K562 (cell line): ENCODE measurements at regions not wholly inside any gene's neighbourhood (a gene's known extent, or its start where the extent isn't known, plus 50 kb on each side); places are given as distances from the start of the nearest gene placed in this dataset.

Experiments
- ATAC-seq: fragments of 200-7000 bp; cut with Tn5 transposase; 3 replicates; pipeline ENCODE4 v1.9.1; 2020; ENCODE audit warnings: moderate library complexity
- BruUV-seq: library from RNA; stranded (reverse); fragments of 400-500 nt; replicated peaks from 2 replicates; lab custom pipeline; 2021; lab: Mats Ljungman, UMichigan
- CTCF ChIA-PET: fragments of 300-600 bp; formaldehyde crosslinking; extraction: SDS; loops from one replicate; lab custom pipeline; 2021; ENCODE audit warnings: low intra/inter-chr PET ratio; lab: Yijun Ruan, JAX
- POLR2A ChIA-PET: fragments of 300-600, 350-650 bp; sonication (Branson Sonifier 250); formaldehyde crosslinking; extraction: SDS; loops from one replicate; lab custom pipeline; 2021; ENCODE audit warnings: antibody characterized with exemption, inconsistent platforms; lab: Yijun Ruan, JAX
- DNase-seq, 4 experiments: peaks; one replicate each; pipeline versions ENCODE4 v3.0.0 to v3.0.0-alpha.2; 2011 to 2018; ENCODE audit warnings: low spot score in 3 of 4, mixed read lengths in 3 of 4; ENCODE audit errors: extremely low read depth in 1 of 4
- FAIRE-seq: peaks from 2 replicates; lab custom pipeline; 2011; peaks lifted over from hg19 to GRCh38; lab: Jason Lieb, UNC
- H2AFZ ChIP-seq: 2 replicates; pipeline ENCODE4 v1.6.0; 2011; ENCODE audit warnings: low read depth, low read length, control low read depth, inconsistent platforms
- H3K27ac ChIP-seq: fragments of 200-600 bp; 3 replicates; pipeline ENCODE4 v1.8.0; 2011; ENCODE audit warnings: low read depth, mild to moderate bottlenecking, control low read depth, inconsistent platforms, low read length, moderate library complexity, mixed read lengths; ENCODE audit errors: extremely low read depth
- H3K27me3 ChIP-seq, 2 experiments: fragments of 300-600 bp in 1 of 2; 2 replicates in 1 of 2; 3 replicates in 1 of 2; pipeline versions ENCODE4 v1.6.0 to v1.8.0; 2011; ENCODE audit warnings: inconsistent platforms in 2 of 2, low read length in 2 of 2, mild to moderate bottlenecking in 1 of 2, mixed read lengths in 1 of 2, moderate library complexity in 1 of 2; ENCODE audit not compliant: control insufficient read depth in 2 of 2, insufficient read depth in 2 of 2
- H3K36me3 ChIP-seq: fragments of 300-600 bp; 3 replicates; pipeline ENCODE4 v1.8.0; 2011; ENCODE audit warnings: mild to moderate bottlenecking, low read length, inconsistent platforms; ENCODE audit not compliant: control insufficient read depth, insufficient read depth
- H3K4me1 ChIP-seq, 2 experiments: fragments of 200-600 bp in 1 of 2; replicated peaks in 1 of 2; 2 replicates in 1 of 2; 3 replicates in 1 of 2; pipeline versions ENCODE4 v1.5.1 to v1.8.0; 2011; ENCODE audit warnings: inconsistent platforms in 2 of 2, low read length in 2 of 2, mild to moderate bottlenecking in 1 of 2, mixed read lengths in 1 of 2, moderate library complexity in 1 of 2; ENCODE audit not compliant: control insufficient read depth in 2 of 2, insufficient read depth in 2 of 2
- H3K4me2 ChIP-seq: 2 replicates; pipeline ENCODE4 v1.6.1; 2011; ENCODE audit warnings: low read length, control low read depth, inconsistent platforms, mixed read lengths; ENCODE audit not compliant: insufficient read depth
- H3K4me3 ChIP-seq: fragments of 200-600 bp; sonication (generic), shearing (Covaris generic); 2 replicates; pipeline ENCODE4 v1.5.1; 2016; ENCODE audit warnings: control low read depth, inconsistent platforms
- H3K79me2 ChIP-seq: fragments of 200-600 bp; 3 replicates; pipeline ENCODE4 v1.8.0; 2011; ENCODE audit warnings: low read length, inconsistent platforms; ENCODE audit not compliant: control insufficient read depth, insufficient read depth
- H3K9ac ChIP-seq, 2 experiments: 2 replicates each; pipeline versions ENCODE4 v1.6.0 to v1.6.1; 2011; ENCODE audit warnings: low read depth in 2 of 2, low read length in 2 of 2, control low read depth in 1 of 2, inconsistent platforms in 1 of 2, mild to moderate bottlenecking in 1 of 2, mixed read lengths in 1 of 2; ENCODE audit not compliant: insufficient read depth in 1 of 2
- H3K9me1 ChIP-seq: one replicate; pipeline ENCODE4 v1.6.0; 2011; ENCODE audit warnings: inconsistent platforms, mild to moderate bottlenecking, low read length, moderate library complexity; ENCODE audit not compliant: control insufficient read depth, insufficient read depth
- H3K9me3 ChIP-seq: replicated peaks from 2 replicates; pipeline ENCODE4 v1.5.1; 2011; ENCODE audit warnings: low read depth, low read length, inconsistent platforms; ENCODE audit not compliant: control insufficient read depth, insufficient read depth
- H4K20me1 ChIP-seq: replicated peaks from 2 replicates; pipeline ENCODE4 v1.6.1; 2011; ENCODE audit warnings: low read length, inconsistent platforms, mixed read lengths; ENCODE audit not compliant: control insufficient read depth, insufficient read depth
- ARID3A ChIP-seq: IDR thresholded peaks from 2 replicates; pipeline ENCODE4 v1.6.1; 2012; ENCODE audit warnings: low read depth, low read length, improper control_type of control experiment, borderline replicate concordance
- CTCF ChIP-seq, 3 experiments: IDR thresholded peaks in 2 of 3; conservative IDR thresholded peaks in 1 of 3; 2 replicates each; pipeline ENCODE4 v1.5.1; 2011 to 2012; ENCODE audit warnings: low read length in 3 of 3, mild to moderate bottlenecking in 3 of 3, control low read depth in 2 of 3, improper control_type of control experiment in 1 of 3, inconsistent platforms in 1 of 3, low read depth in 1 of 3, mixed read lengths in 1 of 3, moderate library complexity in 1 of 3; ENCODE audit not compliant: insufficient read depth in 2 of 3
- RAD21 ChIP-seq, 2 experiments: fragments of 250-450 bp in 1 of 2; fragments of 450-650 bp in 1 of 2; sonication (Bioruptor Pico) in 1 of 2; formaldehyde crosslinking in 1 of 2; IDR thresholded peaks in 1 of 2; conservative IDR thresholded peaks in 1 of 2; 2 replicates each; pipeline versions ENCODE4 v1.4.0 to v1.8.0; 2020 to 2022; ENCODE audit warnings: mild to moderate bottlenecking in 2 of 2, moderate library complexity in 1 of 2
- RBM22 ChIP-seq: fragments of 200-400 bp; formaldehyde crosslinking; IDR thresholded peaks from 2 replicates; pipeline ENCODE4 v1.6.1; 2018; ENCODE audit warnings: low read length, low read depth; ENCODE audit not compliant: poor library complexity, severe bottlenecking
- REST ChIP-seq, 2 experiments: fragments of 450-650 bp; formaldehyde crosslinking in 1 of 2; IDR thresholded peaks; 2 replicates each; pipeline versions ENCODE4 v1.4.0 to v1.6.1; 2014 to 2020; ENCODE audit warnings: mild to moderate bottlenecking in 2 of 2, borderline replicate concordance in 1 of 2, low read depth in 1 of 2
- RFX7 ChIP-seq: fragments of 250-450 bp; sonication (Bioruptor Pico); IDR thresholded peaks from 2 replicates; pipeline ENCODE4 v1.5.1; 2021; ENCODE audit warnings: mild to moderate bottlenecking
- in situ Hi-C: fragments of 300-500 bp; cut with MboI; formaldehyde crosslinking; loops from 4 replicates; pipeline ENCODE4 v1.15.0; 2018; ENCODE audit warnings: inconsistent platforms, mixed read lengths
- intact Hi-C: fragments of 100-400 bp; cut with micrococcal nuclease; formaldehyde crosslinking; loops from 2 replicates; pipeline ENCODE4 v1.14.2; 2022
- TF ChIP-seq, protein P1 (sequence below): fragments of 450-650 bp; formaldehyde crosslinking; IDR thresholded peaks from 2 replicates; pipeline ENCODE4 v1.4.0; 2020; ENCODE audit warnings: mild to moderate bottlenecking, moderate library complexity

- no peaks in the 10 kb centered on the region; the same call in 2 of the 3 replicates for H3K36me3 ChIP-seq
- no peak overlapping the region for H3K4me2 ChIP-seq
- in situ Hi-C loops = no loop called here
- no peak for DNase-seq
- H3K79me2 ChIP-seq = peaks cover 11% of the 10 kb centered on the region
- no peak overlapping the region for H3K4me3 ChIP-seq
- H3K9me1 ChIP-seq = no peaks in the 10 kb centered on the region
- ATAC-seq = peak; percentile 82
- intact Hi-C loops = loop anchor here (2.0 kb wide), 1 partner anchor 193 kb away; no protein-coding TSS in a partner anchor
- no peak overlapping the region for H3K27ac ChIP-seq
- ChIA-PET CTCF (interaction anchor here (0.7 kb wide), 1 partner anchor 141 kb away, joined by 4 read pairs; no protein-coding TSS in a partner anchor), POLR2A (interaction anchor here (0.9 kb wide), 1 partner anchor 20 kb away, joined by 3 read pairs; no protein-coding TSS in a partner anchor)
- peak; percentile 56 for FAIRE-seq
- no peaks in the 10 kb centered on the region for H3K27me3 ChIP-seq
- no peaks in the 10 kb centered on the region; the same call in 1 of the 2 replicates for H3K9me3 ChIP-seq
- no peaks in the 10 kb centered on the region for H4K20me1 ChIP-seq
- TF ChIP-seq REST (IDR thresholded peaks at IDR 0.05; ENCODE audit: borderline replicate concordance) (peak; percentile 53; the same call in 1 of the 2 replicates), REST (CRISPR knock-in tag; IDR thresholded peaks at IDR 0.05; ENCODE audit: low read depth) (no peak), CTCF (IDR thresholded peaks at IDR 0.05 in 2 of 3, conservative IDR thresholded peaks at IDR 0.05 in 1 of 3; ENCODE audit: insufficient read depth in 2 of 3, low read depth in 1 of 3, low read length in 3 of 3) (peak; percentile 43 to 63 (median 44); a peak in 3 of 6 replicates), ARID3A (peak; percentile 56; the same call in 1 of the 2 replicates), RFX7 (CRISPR knock-in tag) (no peak), RAD21 (CRISPR knock-in tag; conservative IDR thresholded peaks at IDR 0.05 in 1 of 2, IDR thresholded peaks at IDR 0.05 in 1 of 2) (peak; percentile 70 to 71), RBM22 (no peak)
- TF ChIP-seq, protein P1, sequence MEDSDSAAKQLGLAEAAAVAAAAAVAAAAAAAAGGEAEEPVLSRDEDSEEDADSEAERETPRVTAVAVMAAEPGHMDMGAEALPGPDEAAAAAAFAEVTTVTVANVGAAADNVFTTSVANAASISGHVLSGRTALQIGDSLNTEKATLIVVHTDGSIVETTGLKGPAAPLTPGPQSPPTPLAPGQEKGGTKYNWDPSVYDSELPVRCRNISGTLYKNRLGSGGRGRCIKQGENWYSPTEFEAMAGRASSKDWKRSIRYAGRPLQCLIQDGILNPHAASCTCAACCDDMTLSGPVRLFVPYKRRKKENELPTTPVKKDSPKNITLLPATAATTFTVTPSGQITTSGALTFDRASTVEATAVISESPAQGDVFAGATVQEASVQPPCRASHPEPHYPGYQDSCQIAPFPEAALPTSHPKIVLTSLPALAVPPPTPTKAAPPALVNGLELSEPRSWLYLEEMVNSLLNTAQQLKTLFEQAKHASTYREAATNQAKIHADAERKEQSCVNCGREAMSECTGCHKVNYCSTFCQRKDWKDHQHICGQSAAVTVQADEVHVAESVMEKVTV (CRISPR knock-in tag) = peak; percentile 38; the same call in 1 of the 2 replicates
- BruUV-seq = no TSS peak
- no peak overlapping the region for H3K9ac ChIP-seq
- no peak overlapping the region for H2AFZ ChIP-seq
- no peaks in the 10 kb centered on the region; a peak in 1 of 5 replicates for H3K4me1 ChIP-seq
Observed at GRCh38 chr13:99033814-99034213, 56.0 kb upstream of the DOCK9 start.
